ENCODE measurements at regions not wholly inside any gene's neighbourhood (a gene's known extent, or its start where the extent isn't known, plus 50 kb on each side); places are given as distances from the start of the nearest gene placed in this dataset.

- no peaks in the 10 kb centered on the region for H3K79me2 ChIP-seq (ENCODE audit: insufficient read depth, low read length)
- peaks cover 4% of the 10 kb centered on the region for H3K4me1 ChIP-seq (ENCODE audit: insufficient read depth, low read length, poor library complexity, severe bottlenecking)
- H3K9me3 ChIP-seq (ENCODE audit: insufficient read depth, low read depth, low read length), result no peaks in the 10 kb centered on the region
- no peak overlapping the region for H3K4me3 ChIP-seq (ENCODE audit: low read length, poor library complexity, severe bottlenecking)
- H4K20me1 ChIP-seq (ENCODE audit: insufficient read depth, low read length, poor library complexity, severe bottlenecking), result no peaks in the 10 kb centered on the region
- H3K9me2 ChIP-seq (replicated peaks; ENCODE audit: low read depth, low read length), result no peaks in the 10 kb centered on the region
- H3K27me3 ChIP-seq (ENCODE audit: insufficient read depth, low read length, poor library complexity, severe bottlenecking), result no peaks in the 10 kb centered on the region
- no peaks in the 10 kb centered on the region for H3F3A ChIP-seq (ENCODE audit: low read depth)
- no peak overlapping the region for H2AFZ ChIP-seq (ENCODE audit: low read length)
- no peak overlapping the region for H3K4me2 ChIP-seq (ENCODE audit: low read depth, low read length, poor library complexity, severe bottlenecking)
- no peaks in the 10 kb centered on the region for H3K36me3 ChIP-seq (ENCODE audit: insufficient read depth, low read length)
- TF ChIP-seq EZH2phosphoT487 (IDR thresholded peaks at IDR 0.05; ENCODE audit: borderline replicate concordance) (no peak), CTCF (conservative IDR thresholded peaks at IDR 0.05; ENCODE audit: low read length) (no peak)
- H3K9ac ChIP-seq (ENCODE audit: low read depth, low read length, poor library complexity, severe bottlenecking), result no peak overlapping the region
These were observed 101.3 kb upstream of the FGF3 start for GRCh38 chr11:69920345-69921127.

- Histone ChIP-seq H3K9ac (ENCODE audit: low read depth, low read length, poor library complexity, severe bottlenecking) (no peak overlapping the region), H3K9me2 (replicated peaks; ENCODE audit: low read depth, low read length) (no peaks in the 10 kb centered on the region), H3K4me1 (ENCODE audit: insufficient read depth, low read length, poor library complexity, severe bottlenecking) (peaks cover 13% of the 10 kb centered on the region), H3K79me2 (ENCODE audit: insufficient read depth, low read length) (no peaks in the 10 kb centered on the region), H3F3A (ENCODE audit: low read depth) (no peaks in the 10 kb centered on the region), H3K4me2 (ENCODE audit: low read depth, low read length, poor library complexity, severe bottlenecking) (no peak overlapping the region), H3K27me3 (ENCODE audit: insufficient read depth, low read length, poor library complexity, severe bottlenecking) (no peaks in the 10 kb centered on the region), H3K9me3 (ENCODE audit: insufficient read depth, low read depth, low read length) (no peaks in the 10 kb centered on the region), H3K4me3 (ENCODE audit: low read length, poor library complexity, severe bottlenecking) (no peak overlapping the region), H3K36me3 (ENCODE audit: insufficient read depth, low read length) (no peaks in the 10 kb centered on the region), H4K20me1 (ENCODE audit: insufficient read depth, low read length, poor library complexity, severe bottlenecking) (no peaks in the 10 kb centered on the region), H2AFZ (ENCODE audit: low read length) (no peak overlapping the region)
- TF ChIP-seq CTCF (conservative IDR thresholded peaks at IDR 0.05; ENCODE audit: low read length) (no peak), EZH2phosphoT487 (IDR thresholded peaks at IDR 0.05; ENCODE audit: borderline replicate concordance) (no peak)
These were observed 102.2 kb upstream of the FGF3 start for GRCh38 chr11:69921128-69922014.

- Histone ChIP-seq H3K4me1 (ENCODE audit: insufficient read depth, low read length, poor library complexity, severe bottlenecking) (peaks cover 15% of the 10 kb centered on the region), H3K9ac (ENCODE audit: low read depth, low read length, poor library complexity, severe bottlenecking) (no peak overlapping the region), H3K9me2 (replicated peaks; ENCODE audit: low read depth, low read length) (no peaks in the 10 kb centered on the region), H3K4me3 (ENCODE audit: low read length, poor library complexity, severe bottlenecking) (no peak overlapping the region), H3K4me2 (ENCODE audit: low read depth, low read length, poor library complexity, severe bottlenecking) (no peak overlapping the region), H3K36me3 (ENCODE audit: insufficient read depth, low read length) (no peaks in the 10 kb centered on the region), H3K9me3 (ENCODE audit: insufficient read depth, low read depth, low read length) (no peaks in the 10 kb centered on the region), H3K27me3 (ENCODE audit: insufficient read depth, low read length, poor library complexity, severe bottlenecking) (no peaks in the 10 kb centered on the region), H3F3A (ENCODE audit: low read depth) (no peaks in the 10 kb centered on the region), H3K79me2 (ENCODE audit: insufficient read depth, low read length) (no peaks in the 10 kb centered on the region), H4K20me1 (ENCODE audit: insufficient read depth, low read length, poor library complexity, severe bottlenecking) (no peaks in the 10 kb centered on the region), H2AFZ (ENCODE audit: low read length) (no peak overlapping the region)
- TF ChIP-seq EZH2phosphoT487 (IDR thresholded peaks at IDR 0.05; ENCODE audit: borderline replicate concordance) (no peak), CTCF (conservative IDR thresholded peaks at IDR 0.05; ENCODE audit: low read length) (no peak)
These were observed 102.9 kb upstream of the FGF3 start for GRCh38 chr11:69922015-69922595.
